ENCODE measurements at regions not wholly inside any gene's neighbourhood (a gene's known extent, or its start where the extent isn't known, plus 50 kb on each side); places are given as distances from the start of the nearest gene placed in this dataset.

DNA sequence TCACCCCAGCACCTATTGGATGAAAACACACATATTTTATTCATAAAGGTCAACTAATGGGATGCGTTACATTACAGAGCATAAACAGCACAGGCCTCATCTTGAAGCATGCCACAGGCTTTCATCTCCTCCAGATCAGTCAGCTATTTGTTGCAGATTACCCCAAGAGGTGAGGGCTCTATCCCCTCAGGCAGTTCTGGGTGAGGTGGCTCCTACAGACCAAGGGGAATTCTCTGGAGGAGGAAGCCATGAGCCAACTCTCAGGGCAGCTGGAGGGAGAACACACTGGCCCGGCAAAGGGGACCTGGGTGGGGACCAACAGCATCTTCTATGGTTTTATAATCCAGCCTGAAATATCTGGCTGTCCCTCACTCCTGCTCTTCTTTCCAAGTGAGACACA, 126.4 kb upstream of the BTBD3 start:
- DNase-seq (ENCODE audit: low read depth): no peak
- TF ChIP-seq, protein P1, sequence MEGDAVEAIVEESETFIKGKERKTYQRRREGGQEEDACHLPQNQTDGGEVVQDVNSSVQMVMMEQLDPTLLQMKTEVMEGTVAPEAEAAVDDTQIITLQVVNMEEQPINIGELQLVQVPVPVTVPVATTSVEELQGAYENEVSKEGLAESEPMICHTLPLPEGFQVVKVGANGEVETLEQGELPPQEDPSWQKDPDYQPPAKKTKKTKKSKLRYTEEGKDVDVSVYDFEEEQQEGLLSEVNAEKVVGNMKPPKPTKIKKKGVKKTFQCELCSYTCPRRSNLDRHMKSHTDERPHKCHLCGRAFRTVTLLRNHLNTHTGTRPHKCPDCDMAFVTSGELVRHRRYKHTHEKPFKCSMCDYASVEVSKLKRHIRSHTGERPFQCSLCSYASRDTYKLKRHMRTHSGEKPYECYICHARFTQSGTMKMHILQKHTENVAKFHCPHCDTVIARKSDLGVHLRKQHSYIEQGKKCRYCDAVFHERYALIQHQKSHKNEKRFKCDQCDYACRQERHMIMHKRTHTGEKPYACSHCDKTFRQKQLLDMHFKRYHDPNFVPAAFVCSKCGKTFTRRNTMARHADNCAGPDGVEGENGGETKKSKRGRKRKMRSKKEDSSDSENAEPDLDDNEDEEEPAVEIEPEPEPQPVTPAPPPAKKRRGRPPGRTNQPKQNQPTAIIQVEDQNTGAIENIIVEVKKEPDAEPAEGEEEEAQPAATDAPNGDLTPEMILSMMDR (conservative IDR thresholded peaks at IDR 0.05; ENCODE audit: low read depth, low read length): no peak
- no peak overlapping the region for H3K4me3 ChIP-seq (ENCODE audit: low read length)

DNA sequence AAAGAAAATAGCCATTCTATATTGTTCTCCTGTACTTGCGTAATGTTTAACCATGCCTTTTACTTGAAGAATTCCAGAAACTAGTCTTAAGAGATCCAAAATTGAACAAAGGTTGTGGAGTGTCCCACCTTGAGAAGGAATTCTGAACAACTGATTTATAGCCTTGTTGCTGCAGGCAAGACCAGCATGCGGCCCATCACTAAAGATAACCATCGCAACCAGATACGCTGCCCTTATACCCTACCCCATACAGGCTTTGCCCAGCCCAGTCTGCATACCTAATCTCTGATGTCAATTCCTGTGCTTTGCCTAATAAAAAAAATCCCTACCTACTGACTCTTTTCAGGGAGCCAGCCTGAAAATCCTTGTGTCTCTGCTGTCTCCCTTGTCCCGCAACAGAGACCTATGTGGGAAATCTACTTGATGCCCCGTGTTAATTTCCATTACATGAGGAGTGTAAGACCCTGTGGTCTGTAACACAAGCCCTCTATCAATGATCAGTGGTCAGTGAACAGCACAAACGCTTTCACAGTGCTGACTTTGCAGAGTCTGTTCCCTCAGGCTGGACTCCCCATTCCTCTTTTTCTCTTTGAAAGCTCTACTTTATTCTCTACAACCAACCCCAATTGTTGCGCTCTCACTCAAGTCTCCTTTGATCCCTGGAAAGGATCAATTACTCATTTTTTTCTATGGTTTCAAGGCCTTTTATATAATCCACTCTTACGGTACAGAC, 125.7 kb upstream of the BTBD3 start:
- TF ChIP-seq, protein P1 (conservative IDR thresholded peaks at IDR 0.05; ENCODE audit: low read depth, low read length): no peak
- H3K4me3 ChIP-seq (ENCODE audit: low read length): no peak overlapping the region
- DNase-seq (ENCODE audit: low read depth): no peak

DNA sequence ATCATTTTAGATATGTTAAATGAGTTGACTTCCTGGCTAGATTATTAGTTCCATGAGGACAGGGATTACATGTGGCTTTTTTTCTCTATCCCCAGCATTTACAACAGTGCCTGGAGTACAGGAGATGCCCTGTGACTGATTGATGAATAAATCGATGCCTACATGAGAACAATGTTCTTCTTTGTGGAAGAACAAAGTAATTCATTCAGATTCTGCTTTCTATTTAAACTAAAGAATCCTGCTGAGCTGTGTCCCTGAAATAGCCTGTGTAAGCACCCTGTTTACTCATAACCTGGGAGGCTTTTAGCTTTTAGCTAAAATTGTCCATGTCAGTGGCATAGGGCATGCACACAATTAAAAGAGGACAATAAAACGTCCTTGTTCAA, 125.1 kb upstream of the BTBD3 start:
- TF ChIP-seq, protein P1 (conservative IDR thresholded peaks at IDR 0.05; ENCODE audit: low read depth, low read length): no peak
- no peak overlapping the region for H3K4me3 ChIP-seq (ENCODE audit: low read length)
- no peak for DNase-seq (ENCODE audit: low read depth)

GRCh38 chr20:11794525-11794924, 123.2 kb upstream of the BTBD3 start:
- TF ChIP-seq, protein P1 (conservative IDR thresholded peaks at IDR 0.05; ENCODE audit: low read depth, low read length): no peak
- no peak overlapping the region for H3K4me3 ChIP-seq (ENCODE audit: low read length)
- no peak for DNase-seq (ENCODE audit: low read depth)

GRCh38 chr20:11795071-11795615, 122.5 kb upstream of the BTBD3 start:
- no peak for DNase-seq (ENCODE audit: low read depth)
- TF ChIP-seq, protein P1 (conservative IDR thresholded peaks at IDR 0.05; ENCODE audit: low read depth, low read length): no peak
- H3K4me3 ChIP-seq (ENCODE audit: low read length): no peak overlapping the region

- no peak overlapping the region for H3K4me3 ChIP-seq (ENCODE audit: low read length)
- no peak for DNase-seq (ENCODE audit: low read depth)
- TF ChIP-seq, protein P1 (conservative IDR thresholded peaks at IDR 0.05; ENCODE audit: low read depth, low read length): no peak
Measured at GRCh38 chr20:11796026-11796425, 121.7 kb upstream of the BTBD3 start.

- TF ChIP-seq, protein P1 (conservative IDR thresholded peaks at IDR 0.05; ENCODE audit: low read depth, low read length): no peak
- no peak for DNase-seq (ENCODE audit: low read depth)
Measured at GRCh38 chr20:11797156-11797555, 120.5 kb upstream of the BTBD3 start.

More at GRCh38 chr20:11797156-11797555, 120.5 kb upstream of the BTBD3 start:
- H3K4me3 ChIP-seq (ENCODE audit: low read length): no peak overlapping the region
